GM12878 (cell line): ENCODE measurements at regions not wholly inside any gene's neighbourhood (a gene's known extent, or its start where the extent isn't known, plus 50 kb on each side); places are given as distances from the start of the nearest gene placed in this dataset.

Experiments
- ATAC-seq: fragments of 200-7000 bp; cut with Tn5 transposase; 3 replicates; pipeline ENCODE4 v1.9.1; 2020; ENCODE audit warnings: mild to moderate bottlenecking, moderate library complexity
- BruUV-seq: library from RNA; stranded (reverse); fragments of 400-500 nt; replicated peaks from 2 replicates; lab custom pipeline; 2021; lab: Mats Ljungman, UMichigan
- CTCF ChIA-PET: fragments of 300-600 bp; sonication (Branson Sonifier 250); formaldehyde crosslinking; extraction: SDS; loops from one replicate; lab custom pipeline; 2021; ENCODE audit warnings: inconsistent platforms; lab: Yijun Ruan, JAX
- POLR2A ChIA-PET: fragments of 350-600 bp; formaldehyde crosslinking; extraction: SDS; loops from one replicate; lab custom pipeline; 2021; ENCODE audit warnings: inconsistent platforms; lab: Charles Lee
- RAD21 ChIA-PET: fragments of 300-600 bp; sonication (Branson Sonifier 250); formaldehyde crosslinking; loops from one replicate; lab custom pipeline; 2023; ENCODE audit warnings: antibody characterized with exemption; ENCODE audit not compliant: unreplicated experiment; lab: Charles Lee
- SMC1A ChIA-PET: fragments of 300-600 bp; sonication (Branson Sonifier 250); formaldehyde crosslinking; loops from one replicate; lab custom pipeline; 2023; ENCODE audit not compliant: unreplicated experiment, uncharacterized antibody; lab: Charles Lee
- DNase-seq: peaks from one replicate; pipeline ENCODE4 v3.0.0-alpha.2; 2011; ENCODE audit warnings: low read depth, low spot score
- FAIRE-seq: peaks from 3 replicates; lab custom pipeline; 2011; peaks lifted over from hg19 to GRCh38; lab: Jason Lieb, UNC
- H2AFZ ChIP-seq: 2 replicates; pipeline ENCODE4 v1.6.0; 2011; ENCODE audit warnings: low read depth, low read length, control low read depth; ENCODE audit not compliant: control insufficient read depth
- H3K27ac ChIP-seq: 2 replicates; pipeline ENCODE4 v1.5.1; 2011; ENCODE audit warnings: control low read depth; ENCODE audit not compliant: control insufficient read depth, insufficient read depth
- H3K27me3 ChIP-seq, 2 experiments: replicated peaks in 1 of 2; 2 replicates each; pipeline versions ENCODE4 v1.6.0 to v1.6.1; 2011; ENCODE audit warnings: low read length in 1 of 2; ENCODE audit not compliant: control insufficient read depth in 2 of 2, insufficient read depth in 2 of 2
- H3K36me3 ChIP-seq, 2 experiments: 2 replicates each; pipeline ENCODE4 v1.5.1; 2011; ENCODE audit warnings: low read length in 1 of 2; ENCODE audit not compliant: control insufficient read depth in 2 of 2, insufficient read depth in 2 of 2
- H3K4me1 ChIP-seq: 2 replicates; pipeline ENCODE4 v1.6.1; 2011; ENCODE audit warnings: mild to moderate bottlenecking, low read length, moderate library complexity, mixed read lengths; ENCODE audit not compliant: control insufficient read depth, insufficient read depth
- H3K4me2 ChIP-seq: 2 replicates; pipeline ENCODE4 v1.6.0; 2011; ENCODE audit warnings: control low read depth; ENCODE audit not compliant: control insufficient read depth, insufficient read depth
- H3K4me3 ChIP-seq: fragments of 200-600 bp; sonication (generic); 2 replicates; pipeline ENCODE4 v1.5.1; 2016
- H3K79me2 ChIP-seq: 2 replicates; pipeline ENCODE4 v1.6.0; 2011; ENCODE audit warnings: low read length; ENCODE audit not compliant: control insufficient read depth, insufficient read depth
- H3K9ac ChIP-seq: 2 replicates; pipeline ENCODE4 v1.8.0; 2011; ENCODE audit warnings: low read length, control low read depth, mixed read lengths; ENCODE audit not compliant: control insufficient read depth, insufficient read depth
- H3K9me3 ChIP-seq: replicated peaks from 3 replicates; pipeline ENCODE4 v1.5.1; 2011; ENCODE audit warnings: mild to moderate bottlenecking, low read length; ENCODE audit not compliant: control insufficient read depth, insufficient read depth
- H4K20me1 ChIP-seq: 2 replicates; pipeline ENCODE4 v1.6.0; 2011; ENCODE audit not compliant: control insufficient read depth, insufficient read depth
- CBX5 ChIP-seq: sonication (generic); IDR thresholded peaks from 2 replicates; pipeline ENCODE4 v1.6.1; 2016; ENCODE audit warnings: low read depth, moderate library complexity, mild to moderate bottlenecking, inconsistent platforms
- EP300 ChIP-seq, 2 experiments: fragments of 150-350 bp in 1 of 2; IDR thresholded peaks; 2 replicates each; pipeline ENCODE4 v1.6.1; 2011 to 2012; ENCODE audit warnings: low read depth in 2 of 2, low read length in 2 of 2, borderline replicate concordance in 1 of 2, improper control_type of control experiment in 1 of 2, inconsistent platforms in 1 of 2; ENCODE audit not compliant: control insufficient read depth in 1 of 2
- SIX5 ChIP-seq: IDR thresholded peaks from 2 replicates; pipeline ENCODE4 v1.6.1; 2011; ENCODE audit warnings: mild to moderate bottlenecking, low read depth, low read length, moderate library complexity; ENCODE audit not compliant: severe bottlenecking
- WGBS: methylation state at CpG from one replicate; pipeline ENCODE4 v1.1.6; 2016; ENCODE audit warnings: low lambda C conversion rate; ENCODE audit not compliant: insufficient replicate concordance, insufficient coverage; ENCODE audit errors: missing lambda C conversion rate; 5-methylcytosine and 5-hydroxymethylcytosine counted together
- in situ Hi-C: fragments of 300-500 bp; cut with MboI; formaldehyde crosslinking; loops from 9 replicates; pipeline ENCODE4 v1.14.3; 2018; ENCODE audit warnings: mixed read lengths
- intact Hi-C: fragments of 100-400 bp; cut with micrococcal nuclease; formaldehyde crosslinking; loops from one replicate; pipeline ENCODE4 v1.14.2; 2022; ENCODE audit not compliant: unreplicated experiment
- TF ChIP-seq, protein P1 (sequence below): fragments of 450-650 bp; IDR thresholded peaks from 2 replicates; pipeline ENCODE4 v1.6.1; 2017; ENCODE audit warnings: low read depth, mild to moderate bottlenecking, moderate library complexity
- TF ChIP-seq, protein P2 (sequence below), 3 experiments: IDR thresholded peaks in 2 of 3; conservative IDR thresholded peaks in 1 of 3; 2 replicates each; pipeline ENCODE4 v1.5.1; 2011; ENCODE audit warnings: low read depth in 3 of 3, low read length in 3 of 3, mild to moderate bottlenecking in 3 of 3, control low read depth in 2 of 3, moderate library complexity in 2 of 3, inconsistent platforms in 1 of 3, mixed read lengths in 1 of 3; ENCODE audit not compliant: control insufficient read depth in 2 of 3, insufficient read depth in 1 of 3; ENCODE audit errors: extremely low read depth in 1 of 3
- TF ChIP-seq, protein P3 (sequence below): fragments of 450-650 bp; IDR thresholded peaks from 2 replicates; pipeline ENCODE4 v1.6.1; 2017; ENCODE audit warnings: antibody characterized with exemption, mild to moderate bottlenecking, moderate library complexity

DNA sequence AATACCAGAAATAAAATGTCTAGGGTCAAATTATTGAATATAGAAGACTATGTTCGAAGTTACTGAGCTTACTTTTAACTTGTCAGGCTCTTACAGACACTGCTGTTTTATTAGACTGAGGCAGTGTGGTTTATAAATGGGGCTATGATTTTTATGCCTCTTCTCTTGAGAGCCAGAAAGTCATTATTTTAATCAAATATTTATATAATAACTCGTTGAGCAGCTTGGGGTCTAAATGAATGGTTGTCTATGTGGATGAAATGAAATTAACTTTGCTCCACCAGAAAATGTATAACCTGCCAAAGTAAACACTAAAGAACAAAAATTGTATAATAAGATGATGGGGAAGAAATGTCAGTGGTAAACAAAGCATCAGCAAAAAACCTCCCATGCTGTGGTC is 175.6 kb upstream of the THSD7A start:
- ChIA-PET SMC1A (interaction anchor here (0.8 kb wide), 1 partner anchor 10 kb away, joined by 3 read pairs; no protein-coding TSS in a partner anchor), POLR2A (no interaction called here), CTCF (no interaction called here), RAD21 (no interaction called here)
- FAIRE-seq (no peak), ATAC-seq (no peak), DNase-seq (no peak)
- H3K4me1 ChIP-seq = no peaks in the 10 kb centered on the region
- H3K79me2 ChIP-seq = no peaks in the 10 kb centered on the region
- no TSS peak for BruUV-seq
- no peaks in the 10 kb centered on the region for H3K27me3 ChIP-seq
- H3K4me3 ChIP-seq = no peak overlapping the region
- intact Hi-C loops = no loop called here
- no peaks in the 10 kb centered on the region for H3K36me3 ChIP-seq
- H2AFZ ChIP-seq = no peak overlapping the region
- in situ Hi-C loops = no loop called here
- WGBS = 0% methylated on average over 2 of the region's 2 CpGs
- H3K9ac ChIP-seq = no peak overlapping the region
- H3K27ac ChIP-seq = no peak overlapping the region
- no peaks in the 10 kb centered on the region for H4K20me1 ChIP-seq
- no peak overlapping the region for H3K4me2 ChIP-seq
- no peaks in the 10 kb centered on the region for H3K9me3 ChIP-seq
- TF ChIP-seq SIX5 = no peak

- no peaks in the 10 kb centered on the region for H4K20me1 ChIP-seq
- in situ Hi-C loops = no loop called here
- TF ChIP-seq, protein P1, sequence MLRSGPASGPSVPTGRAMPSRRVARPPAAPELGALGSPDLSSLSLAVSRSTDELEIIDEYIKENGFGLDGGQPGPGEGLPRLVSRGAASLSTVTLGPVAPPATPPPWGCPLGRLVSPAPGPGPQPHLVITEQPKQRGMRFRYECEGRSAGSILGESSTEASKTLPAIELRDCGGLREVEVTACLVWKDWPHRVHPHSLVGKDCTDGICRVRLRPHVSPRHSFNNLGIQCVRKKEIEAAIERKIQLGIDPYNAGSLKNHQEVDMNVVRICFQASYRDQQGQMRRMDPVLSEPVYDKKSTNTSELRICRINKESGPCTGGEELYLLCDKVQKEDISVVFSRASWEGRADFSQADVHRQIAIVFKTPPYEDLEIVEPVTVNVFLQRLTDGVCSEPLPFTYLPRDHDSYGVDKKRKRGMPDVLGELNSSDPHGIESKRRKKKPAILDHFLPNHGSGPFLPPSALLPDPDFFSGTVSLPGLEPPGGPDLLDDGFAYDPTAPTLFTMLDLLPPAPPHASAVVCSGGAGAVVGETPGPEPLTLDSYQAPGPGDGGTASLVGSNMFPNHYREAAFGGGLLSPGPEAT = no peak
- TF ChIP-seq, protein P2, sequence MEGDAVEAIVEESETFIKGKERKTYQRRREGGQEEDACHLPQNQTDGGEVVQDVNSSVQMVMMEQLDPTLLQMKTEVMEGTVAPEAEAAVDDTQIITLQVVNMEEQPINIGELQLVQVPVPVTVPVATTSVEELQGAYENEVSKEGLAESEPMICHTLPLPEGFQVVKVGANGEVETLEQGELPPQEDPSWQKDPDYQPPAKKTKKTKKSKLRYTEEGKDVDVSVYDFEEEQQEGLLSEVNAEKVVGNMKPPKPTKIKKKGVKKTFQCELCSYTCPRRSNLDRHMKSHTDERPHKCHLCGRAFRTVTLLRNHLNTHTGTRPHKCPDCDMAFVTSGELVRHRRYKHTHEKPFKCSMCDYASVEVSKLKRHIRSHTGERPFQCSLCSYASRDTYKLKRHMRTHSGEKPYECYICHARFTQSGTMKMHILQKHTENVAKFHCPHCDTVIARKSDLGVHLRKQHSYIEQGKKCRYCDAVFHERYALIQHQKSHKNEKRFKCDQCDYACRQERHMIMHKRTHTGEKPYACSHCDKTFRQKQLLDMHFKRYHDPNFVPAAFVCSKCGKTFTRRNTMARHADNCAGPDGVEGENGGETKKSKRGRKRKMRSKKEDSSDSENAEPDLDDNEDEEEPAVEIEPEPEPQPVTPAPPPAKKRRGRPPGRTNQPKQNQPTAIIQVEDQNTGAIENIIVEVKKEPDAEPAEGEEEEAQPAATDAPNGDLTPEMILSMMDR (IDR thresholded peaks at IDR 0.05 in 2 of 3, conservative IDR thresholded peaks at IDR 0.05 in 1 of 3; ENCODE audit: control insufficient read depth in 2 of 3, extremely low read depth in 1 of 3, insufficient read depth in 1 of 3, low read depth in 3 of 3, low read length in 3 of 3) = no peak
- TF ChIP-seq, protein P3, sequence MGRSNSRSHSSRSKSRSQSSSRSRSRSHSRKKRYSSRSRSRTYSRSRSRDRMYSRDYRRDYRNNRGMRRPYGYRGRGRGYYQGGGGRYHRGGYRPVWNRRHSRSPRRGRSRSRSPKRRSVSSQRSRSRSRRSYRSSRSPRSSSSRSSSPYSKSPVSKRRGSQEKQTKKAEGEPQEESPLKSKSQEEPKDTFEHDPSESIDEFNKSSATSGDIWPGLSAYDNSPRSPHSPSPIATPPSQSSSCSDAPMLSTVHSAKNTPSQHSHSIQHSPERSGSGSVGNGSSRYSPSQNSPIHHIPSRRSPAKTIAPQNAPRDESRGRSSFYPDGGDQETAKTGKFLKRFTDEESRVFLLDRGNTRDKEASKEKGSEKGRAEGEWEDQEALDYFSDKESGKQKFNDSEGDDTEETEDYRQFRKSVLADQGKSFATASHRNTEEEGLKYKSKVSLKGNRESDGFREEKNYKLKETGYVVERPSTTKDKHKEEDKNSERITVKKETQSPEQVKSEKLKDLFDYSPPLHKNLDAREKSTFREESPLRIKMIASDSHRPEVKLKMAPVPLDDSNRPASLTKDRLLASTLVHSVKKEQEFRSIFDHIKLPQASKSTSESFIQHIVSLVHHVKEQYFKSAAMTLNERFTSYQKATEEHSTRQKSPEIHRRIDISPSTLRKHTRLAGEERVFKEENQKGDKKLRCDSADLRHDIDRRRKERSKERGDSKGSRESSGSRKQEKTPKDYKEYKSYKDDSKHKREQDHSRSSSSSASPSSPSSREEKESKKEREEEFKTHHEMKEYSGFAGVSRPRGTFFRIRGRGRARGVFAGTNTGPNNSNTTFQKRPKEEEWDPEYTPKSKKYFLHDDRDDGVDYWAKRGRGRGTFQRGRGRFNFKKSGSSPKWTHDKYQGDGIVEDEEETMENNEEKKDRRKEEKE = no peak
- no peak for TF ChIP-seq EP300 (IDR thresholded peaks at IDR 0.05; ENCODE audit: borderline replicate concordance in 1 of 2, control insufficient read depth in 1 of 2, low read depth in 2 of 2, low read length in 2 of 2)
- no peak for TF ChIP-seq CBX5
Observed at GRCh38 chr7:12013983-12014382, 182.0 kb upstream of the THSD7A start.

More at GRCh38 chr7:12013983-12014382, 182.0 kb upstream of the THSD7A start:
- Histone ChIP-seq H2AFZ (no peak overlapping the region), H3K9ac (no peak overlapping the region), H3K27ac (no peak overlapping the region), H3K4me1 (no peaks in the 10 kb centered on the region), H3K4me2 (no peak overlapping the region), H3K79me2 (no peaks in the 10 kb centered on the region), H3K36me3 (no peaks in the 10 kb centered on the region), H3K27me3 (no peaks in the 10 kb centered on the region), H3K9me3 (no peaks in the 10 kb centered on the region), H3K4me3 (no peak overlapping the region)
- BruUV-seq = no TSS peak
- ChIA-PET POLR2A (no interaction called here), RAD21 (no interaction called here), SMC1A (interaction anchor here (1.0 kb wide), 1 partner anchor 30 kb away, joined by 3 read pairs; no protein-coding TSS in a partner anchor), CTCF (no interaction called here)
- FAIRE-seq (no peak), DNase-seq (no peak), ATAC-seq (no peak)
- WGBS = 0% methylated on average over 1 of the region's 1 CpG
- intact Hi-C loops = no loop called here
